DND-41 (cell line): ENCODE measurements at regions not wholly inside any gene's neighbourhood (a gene's known extent, or its start where the extent isn't known, plus 50 kb on each side); places are given as distances from the start of the nearest gene placed in this dataset.

Experiments used
- ATAC-seq: fragments of 200-7000 bp; cut with Tn5 transposase; 3 replicates; pipeline ENCODE4 v1.9.1; 2021; ENCODE audit warnings: low read depth; ENCODE audit not compliant: insufficient read depth
- DNase-seq: peaks from one replicate; pipeline ENCODE4 v3.0.0-alpha.2; 2020
- H2AFZ ChIP-seq: 2 replicates; pipeline ENCODE4 v1.6.0; 2012; ENCODE audit warnings: low read depth, low read length
- H3K27ac ChIP-seq: 2 replicates; pipeline ENCODE4 v1.5.1; 2012; ENCODE audit warnings: low read length, inconsistent platforms
- H3K27me3 ChIP-seq: fragments of 200-600 bp; sonication (generic); 2 replicates; pipeline ENCODE4 v1.6.0; 2012; ENCODE audit warnings: low read length, mild to moderate bottlenecking, inconsistent platforms; ENCODE audit not compliant: insufficient read depth, poor library complexity
- H3K36me3 ChIP-seq: 2 replicates; pipeline ENCODE4 v1.5.1; 2012; ENCODE audit warnings: low read length, inconsistent platforms; ENCODE audit not compliant: insufficient read depth
- H3K4me1 ChIP-seq: 2 replicates; pipeline ENCODE4 v1.5.1; 2012; ENCODE audit warnings: mild to moderate bottlenecking, low read length; ENCODE audit not compliant: insufficient read depth
- H3K4me2 ChIP-seq: 2 replicates; pipeline ENCODE4 v1.6.0; 2012; ENCODE audit warnings: mild to moderate bottlenecking, moderate library complexity, low read length, inconsistent platforms; ENCODE audit not compliant: insufficient read depth
- H3K4me3 ChIP-seq, 2 experiments: fragments of 200-600 bp in 1 of 2; shearing (Covaris generic) in 1 of 2; 2 replicates each; pipeline ENCODE4 v1.5.1; 2012 to 2016; ENCODE audit warnings: inconsistent platforms in 2 of 2, low read length in 2 of 2, mild to moderate bottlenecking in 2 of 2, low read depth in 1 of 2, moderate library complexity in 1 of 2
- H3K79me2 ChIP-seq: 2 replicates; pipeline ENCODE4 v1.6.0; 2012; ENCODE audit warnings: low read length, inconsistent platforms; ENCODE audit not compliant: insufficient read depth
- H3K9ac ChIP-seq: 2 replicates; pipeline ENCODE4 v1.6.0; 2012; ENCODE audit warnings: low read depth, mild to moderate bottlenecking, inconsistent platforms, low read length, moderate library complexity
- H3K9me3 ChIP-seq: 2 replicates; pipeline ENCODE4 v1.5.1; 2012; ENCODE audit warnings: low read length, moderate library complexity, mild to moderate bottlenecking, inconsistent platforms; ENCODE audit not compliant: insufficient read depth, severe bottlenecking
- H4K20me1 ChIP-seq: 2 replicates; pipeline ENCODE4 v1.6.0; 2012; ENCODE audit warnings: low read length; ENCODE audit not compliant: insufficient read depth
- EZH2 ChIP-seq: IDR thresholded peaks from 3 replicates; pipeline ENCODE4 v1.6.1; 2012; ENCODE audit warnings: borderline replicate concordance, low read depth, mild to moderate bottlenecking, moderate library complexity, low read length, inconsistent platforms; ENCODE audit not compliant: severe bottlenecking
- TF ChIP-seq, protein P1 (sequence below): IDR thresholded peaks from 2 replicates; pipeline ENCODE4 v1.5.1; 2012; ENCODE audit warnings: borderline replicate concordance, low read length, moderate library complexity, mild to moderate bottlenecking; ENCODE audit not compliant: poor library complexity, severe bottlenecking; ENCODE audit errors: extremely low read depth

DNA sequence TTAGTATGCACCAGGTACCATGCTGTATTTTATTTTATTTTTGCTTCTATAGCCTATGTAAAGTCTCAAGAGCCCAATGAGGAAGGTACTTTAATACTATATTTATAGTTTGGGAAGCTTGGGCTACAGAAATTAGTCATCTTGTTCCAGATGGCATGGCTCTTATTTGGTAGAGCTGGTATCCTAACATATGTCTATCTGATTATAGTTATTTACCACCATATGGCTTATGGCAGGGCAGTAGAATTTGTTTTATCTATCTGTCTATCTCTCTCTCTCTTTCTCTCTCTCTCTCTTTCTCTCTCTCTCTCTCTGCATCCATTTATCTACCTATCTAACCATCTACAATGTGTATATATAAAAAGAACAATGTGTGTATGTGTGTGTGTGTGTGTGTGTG is 1293.7 kb upstream of the SLC39A10 start:
- H3K79me2 ChIP-seq, result no peaks in the 10 kb centered on the region
- H3K9ac ChIP-seq, result no peak overlapping the region
- peaks cover 5% of the 10 kb centered on the region for H3K9me3 ChIP-seq

DNA sequence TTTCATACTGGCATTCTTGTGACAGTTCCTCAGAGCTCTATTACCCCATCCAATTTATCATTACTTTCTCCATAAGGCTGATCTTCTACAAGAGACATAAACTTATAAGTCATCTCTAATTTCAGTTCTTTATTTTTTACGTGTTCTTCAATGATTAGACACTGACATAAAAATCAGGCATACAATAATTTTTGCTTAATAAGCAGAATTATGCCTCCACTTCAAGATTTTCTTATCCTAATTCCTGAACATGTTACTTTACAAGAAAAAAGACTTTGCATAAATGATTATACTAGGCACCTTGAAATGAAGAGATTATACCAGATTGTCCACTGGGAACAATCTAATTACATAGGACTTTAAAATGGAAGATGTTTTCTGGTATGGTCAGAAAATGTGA is 1304.5 kb upstream of the SLC39A10 start:
- no peaks in the 10 kb centered on the region for H3K36me3 ChIP-seq
- no peaks in the 10 kb centered on the region for H3K4me1 ChIP-seq
- ATAC-seq (no peak), DNase-seq (no peak)
- H3K9ac ChIP-seq, result no peak overlapping the region
- no peaks in the 10 kb centered on the region for H3K27me3 ChIP-seq
- no peak overlapping the region for H3K4me2 ChIP-seq
- H2AFZ ChIP-seq, result no peak overlapping the region
- H3K27ac ChIP-seq, result no peak overlapping the region
- no peaks in the 10 kb centered on the region for H3K79me2 ChIP-seq
- TF ChIP-seq EZH2, result no peak
- TF ChIP-seq, protein P1, sequence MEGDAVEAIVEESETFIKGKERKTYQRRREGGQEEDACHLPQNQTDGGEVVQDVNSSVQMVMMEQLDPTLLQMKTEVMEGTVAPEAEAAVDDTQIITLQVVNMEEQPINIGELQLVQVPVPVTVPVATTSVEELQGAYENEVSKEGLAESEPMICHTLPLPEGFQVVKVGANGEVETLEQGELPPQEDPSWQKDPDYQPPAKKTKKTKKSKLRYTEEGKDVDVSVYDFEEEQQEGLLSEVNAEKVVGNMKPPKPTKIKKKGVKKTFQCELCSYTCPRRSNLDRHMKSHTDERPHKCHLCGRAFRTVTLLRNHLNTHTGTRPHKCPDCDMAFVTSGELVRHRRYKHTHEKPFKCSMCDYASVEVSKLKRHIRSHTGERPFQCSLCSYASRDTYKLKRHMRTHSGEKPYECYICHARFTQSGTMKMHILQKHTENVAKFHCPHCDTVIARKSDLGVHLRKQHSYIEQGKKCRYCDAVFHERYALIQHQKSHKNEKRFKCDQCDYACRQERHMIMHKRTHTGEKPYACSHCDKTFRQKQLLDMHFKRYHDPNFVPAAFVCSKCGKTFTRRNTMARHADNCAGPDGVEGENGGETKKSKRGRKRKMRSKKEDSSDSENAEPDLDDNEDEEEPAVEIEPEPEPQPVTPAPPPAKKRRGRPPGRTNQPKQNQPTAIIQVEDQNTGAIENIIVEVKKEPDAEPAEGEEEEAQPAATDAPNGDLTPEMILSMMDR, result no peak
- H4K20me1 ChIP-seq, result no peaks in the 10 kb centered on the region
- no peaks in the 10 kb centered on the region for H3K9me3 ChIP-seq
- H3K4me3 ChIP-seq, result no peak overlapping the region

More for the DNA sequence above, 1293.7 kb upstream of the SLC39A10 start:
- no peaks in the 10 kb centered on the region for H3K36me3 ChIP-seq
- TF ChIP-seq, protein P1, result no peak
- no peak for TF ChIP-seq EZH2
- DNase-seq, result no peak
- H4K20me1 ChIP-seq, result no peaks in the 10 kb centered on the region
- no peak overlapping the region for H2AFZ ChIP-seq
- H3K4me2 ChIP-seq, result no peak overlapping the region
- H3K27me3 ChIP-seq, result no peaks in the 10 kb centered on the region
- H3K4me3 ChIP-seq, result no peak overlapping the region
- H3K27ac ChIP-seq, result no peak overlapping the region
- H3K4me1 ChIP-seq, result no peaks in the 10 kb centered on the region
- ATAC-seq, result no peak

DNA sequence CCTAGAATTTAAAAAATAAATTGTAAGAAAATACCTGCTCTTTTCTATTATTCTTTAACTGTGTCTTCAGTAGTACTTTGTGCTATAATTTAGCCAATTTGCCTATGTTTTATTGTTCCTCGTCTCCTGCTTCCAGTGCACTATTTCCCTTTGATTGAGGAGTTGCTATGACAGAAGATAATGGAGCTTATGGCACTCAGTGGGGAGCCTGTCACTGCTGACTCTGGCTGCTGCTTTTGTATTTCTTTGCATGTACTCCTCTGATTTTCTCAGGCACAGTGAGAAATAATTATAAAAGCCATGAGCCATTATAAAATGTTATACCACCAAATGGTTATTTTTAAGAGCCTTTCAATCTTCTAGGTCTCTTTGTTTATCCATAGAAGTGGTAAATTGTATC is 1310.8 kb upstream of the SLC39A10 start:
- Histone ChIP-seq H4K20me1 (no peaks in the 10 kb centered on the region), H3K79me2 (no peaks in the 10 kb centered on the region), H3K9me3 (no peaks in the 10 kb centered on the region), H2AFZ (no peak overlapping the region), H3K9ac (no peak overlapping the region), H3K36me3 (no peaks in the 10 kb centered on the region), H3K27me3 (no peaks in the 10 kb centered on the region), H3K4me1 (no peaks in the 10 kb centered on the region), H3K4me3 (no peak overlapping the region), H3K4me2 (no peak overlapping the region), H3K27ac (no peak overlapping the region)
- ATAC-seq, result no peak
- TF ChIP-seq, protein P1, result no peak
- TF ChIP-seq EZH2, result no peak
- no peak for DNase-seq

DNA sequence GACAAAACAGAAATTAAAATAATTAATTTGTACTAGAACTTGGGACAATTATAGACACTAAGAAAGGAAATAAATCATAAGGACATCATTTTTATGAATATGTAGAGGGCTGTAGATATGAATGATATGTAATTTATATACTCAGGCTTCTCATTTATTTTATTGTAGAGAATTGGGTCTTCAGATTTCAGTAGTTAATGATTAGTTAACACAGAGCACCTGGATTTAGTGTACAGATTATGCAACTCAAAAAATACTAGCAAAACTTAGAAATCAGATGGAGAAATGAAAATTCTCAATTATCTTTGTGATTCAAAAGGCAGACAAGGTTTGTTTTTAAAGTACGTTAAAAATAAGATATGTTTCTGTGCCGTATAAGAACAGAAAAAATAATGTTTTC is 1311.7 kb upstream of the SLC39A10 start:
- H3K36me3 ChIP-seq, result no peaks in the 10 kb centered on the region
- no peaks in the 10 kb centered on the region for H3K4me1 ChIP-seq
- DNase-seq (no peak), ATAC-seq (no peak)
- no peaks in the 10 kb centered on the region for H4K20me1 ChIP-seq
- no peak overlapping the region for H2AFZ ChIP-seq
- TF ChIP-seq, protein P1, result no peak
- no peak for TF ChIP-seq EZH2
- H3K4me3 ChIP-seq, result no peak overlapping the region
- H3K27me3 ChIP-seq, result no peaks in the 10 kb centered on the region
- no peak overlapping the region for H3K27ac ChIP-seq
- H3K4me2 ChIP-seq, result no peak overlapping the region
- H3K9me3 ChIP-seq, result no peaks in the 10 kb centered on the region
- H3K9ac ChIP-seq, result no peak overlapping the region
- H3K79me2 ChIP-seq, result no peaks in the 10 kb centered on the region
